Stimulated activated CD8-positive, alpha-beta memory T cell treated with anti-CD3 and anti-CD28 coated beads, Interleukin-4, amount 100 ng/mL, for 24 hours (primary cell): ENCODE measurements at regions not wholly inside any gene's neighbourhood (a gene's known extent, or its start where the extent isn't known, plus 50 kb on each side); places are given as distances from the start of the nearest gene placed in this dataset.

Source experiments
- DNase-seq: peaks from one replicate; pipeline ENCODE4 v3.0.0-alpha.2; 2020; ENCODE audit warnings: low read depth

DNA sequence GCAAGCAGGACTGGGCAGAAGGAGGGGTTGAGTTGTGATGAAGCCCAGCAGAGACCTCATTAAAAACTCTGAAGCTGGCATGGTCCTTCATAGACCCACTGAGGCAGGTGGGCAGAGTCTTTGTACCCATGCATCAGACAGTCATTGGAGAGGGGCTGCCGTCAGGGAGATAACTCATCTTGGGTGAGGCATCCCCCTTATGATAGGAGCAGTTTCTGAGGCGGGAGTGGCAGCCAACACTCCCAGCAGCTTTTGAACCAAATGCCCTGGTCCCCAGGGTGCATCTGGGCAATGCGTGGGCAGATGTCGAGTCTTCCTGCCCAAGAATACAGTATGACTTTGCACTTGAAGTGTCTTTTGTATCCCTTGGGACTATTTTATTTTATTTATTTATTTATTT, 68.1 kb downstream of the HTR5A start:
- no peak for DNase-seq

DNA sequence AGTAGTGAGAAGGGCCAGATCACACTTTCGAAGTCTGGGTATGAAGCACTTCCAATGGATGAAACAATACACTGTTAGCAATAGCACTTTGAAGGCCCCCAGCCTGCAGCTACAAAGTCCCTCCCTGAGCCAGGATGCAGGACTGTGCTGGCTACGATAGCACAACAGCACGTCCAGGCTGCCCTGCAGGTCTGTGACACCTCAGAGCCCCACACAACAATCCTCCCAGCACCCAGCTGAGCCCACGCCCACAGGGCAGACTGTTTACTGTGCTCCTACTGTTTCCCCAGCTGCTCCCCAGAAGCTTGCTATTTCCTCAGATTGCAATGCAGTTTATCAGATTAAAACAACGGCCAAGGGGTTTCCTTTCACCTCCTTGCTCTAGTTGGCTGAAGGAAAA, 71.4 kb downstream of the HTR5A start:
- no peak for DNase-seq

DNA sequence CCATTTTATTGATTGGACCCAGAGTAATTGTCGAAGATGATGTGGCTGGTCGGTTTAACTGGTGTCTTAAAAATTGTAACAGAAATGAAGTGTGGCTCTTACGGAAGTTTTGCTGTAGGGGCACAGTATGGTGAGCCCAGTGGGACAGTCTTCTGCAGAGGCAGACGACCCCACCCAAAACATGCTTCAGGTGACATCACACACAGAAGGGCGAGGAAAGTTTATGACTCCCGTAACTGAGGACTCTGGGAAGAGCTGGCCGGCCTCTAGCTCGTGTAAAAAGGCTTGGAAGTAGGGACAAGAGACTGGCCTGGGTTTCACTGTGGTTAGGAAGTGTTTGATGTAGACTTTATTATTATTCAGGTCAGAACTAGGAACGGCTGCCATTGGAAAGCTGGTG, 73.3 kb downstream of the HTR5A start:
- no peak for DNase-seq

DNA sequence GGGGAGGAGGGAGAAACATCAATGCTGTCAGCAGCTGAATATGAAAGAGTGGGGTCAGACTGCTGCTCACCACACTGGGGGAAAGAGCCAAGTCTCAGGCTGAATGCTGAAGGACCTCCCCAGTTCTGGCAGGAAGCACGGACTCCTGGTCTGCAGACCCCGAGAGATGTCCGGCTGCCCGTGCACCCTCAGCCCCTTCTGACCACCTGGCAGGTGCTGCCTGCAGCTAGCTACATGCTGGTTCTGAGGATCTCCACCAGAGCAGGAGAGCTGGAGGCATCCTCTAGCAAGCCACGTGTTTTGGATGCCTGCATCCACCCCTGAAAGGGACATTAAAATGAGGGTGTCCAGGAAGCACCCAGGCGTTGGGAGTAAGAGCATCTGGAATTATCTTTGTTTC, 74.2 kb downstream of the HTR5A start:
- DNase-seq = no peak

DNA sequence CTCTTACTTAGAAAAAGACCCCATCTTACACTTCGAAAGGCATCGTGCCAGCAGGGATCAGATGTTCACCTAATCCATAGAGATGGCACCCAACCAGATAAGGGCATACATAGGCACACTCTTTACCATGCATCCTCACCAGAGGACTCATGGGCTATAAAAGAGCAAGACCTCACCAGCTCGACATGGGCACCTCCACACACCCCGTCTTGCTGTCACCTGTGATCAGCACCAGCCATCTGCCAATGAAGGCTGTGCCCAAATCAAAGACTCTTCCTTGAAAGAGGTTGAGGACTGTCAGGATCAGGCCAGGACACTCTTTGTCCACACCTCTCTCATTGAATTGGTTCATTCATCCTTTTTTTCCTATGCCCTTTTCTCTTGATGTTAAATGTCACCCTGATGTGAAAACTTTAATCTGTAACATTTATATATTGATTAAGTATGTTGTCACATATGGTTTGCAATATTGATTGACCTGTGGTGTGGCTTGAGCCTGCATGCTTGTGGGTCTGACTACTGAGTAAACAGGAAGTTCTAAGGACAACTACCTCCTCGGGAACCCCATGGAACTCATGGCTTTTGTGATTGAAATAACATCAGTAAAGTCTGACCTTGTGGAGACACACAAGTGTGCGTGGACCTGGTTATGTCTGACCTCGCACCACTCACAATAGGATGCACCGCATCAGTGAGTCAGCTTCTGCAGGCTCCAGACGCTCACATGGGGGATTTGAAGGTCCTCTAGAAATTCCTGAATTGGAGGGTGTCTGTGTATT, 75.5 kb downstream of the HTR5A start:
- no peak for DNase-seq

DNA sequence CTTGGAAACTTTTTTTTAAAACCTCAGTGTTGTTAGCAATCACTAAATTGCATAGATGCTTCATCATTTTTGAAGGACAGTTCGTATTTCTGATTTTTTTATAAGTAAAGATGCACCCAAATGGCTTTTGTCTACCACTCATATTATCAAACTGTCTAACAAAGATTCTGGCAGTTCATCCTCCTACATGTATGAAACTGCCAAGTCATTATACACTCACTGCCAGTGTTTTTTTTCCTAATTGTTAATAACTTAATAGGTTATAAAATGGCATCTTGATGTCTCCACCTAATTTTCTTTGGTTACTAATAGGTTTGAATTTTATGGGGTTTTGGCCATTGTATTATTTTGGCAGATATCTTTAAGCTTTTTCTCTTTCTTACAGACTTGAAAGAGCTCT, 77.0 kb downstream of the HTR5A start:
- DNase-seq = no peak

DNA sequence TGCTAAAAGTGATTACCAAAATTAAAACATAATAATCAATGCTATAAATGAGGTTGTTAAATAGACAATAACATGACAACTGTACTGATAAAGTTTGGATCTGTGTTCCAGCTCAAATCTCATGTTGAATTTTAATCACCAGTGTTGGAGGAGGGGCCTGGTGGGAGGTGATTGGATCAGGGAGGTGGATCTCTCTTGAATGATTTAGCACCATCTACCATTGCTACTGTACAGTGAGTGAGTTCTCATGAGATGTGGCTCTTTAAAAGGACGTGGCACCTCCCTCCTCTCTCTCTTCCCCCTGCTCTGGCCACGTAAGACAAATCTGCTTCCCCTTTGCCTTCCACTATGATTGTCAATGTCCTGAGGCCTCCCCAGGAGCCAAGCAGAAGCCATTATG, 77.5 kb downstream of the HTR5A start:
- DNase-seq = no peak

DNA sequence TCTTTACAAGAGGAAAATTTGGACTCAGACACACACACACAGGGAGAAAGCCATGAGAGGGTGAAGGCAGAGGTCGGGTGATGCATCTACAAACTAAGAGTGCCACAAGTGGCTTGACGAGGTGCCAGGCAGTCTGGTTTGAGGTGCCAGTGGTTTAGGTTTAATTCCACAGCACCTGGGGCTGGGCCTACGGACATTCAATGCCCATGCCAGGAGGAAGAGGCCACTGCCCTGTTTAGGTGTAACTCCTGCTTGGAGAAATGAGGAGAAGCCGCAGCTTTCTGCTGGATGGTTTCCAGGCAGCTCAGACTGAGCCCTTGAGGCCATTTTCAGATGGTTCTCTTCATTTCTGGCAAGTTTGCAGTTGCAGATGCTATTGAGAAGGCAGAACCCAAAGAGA, 83.6 kb downstream of the HTR5A start:
- DNase-seq = no peak

DNA sequence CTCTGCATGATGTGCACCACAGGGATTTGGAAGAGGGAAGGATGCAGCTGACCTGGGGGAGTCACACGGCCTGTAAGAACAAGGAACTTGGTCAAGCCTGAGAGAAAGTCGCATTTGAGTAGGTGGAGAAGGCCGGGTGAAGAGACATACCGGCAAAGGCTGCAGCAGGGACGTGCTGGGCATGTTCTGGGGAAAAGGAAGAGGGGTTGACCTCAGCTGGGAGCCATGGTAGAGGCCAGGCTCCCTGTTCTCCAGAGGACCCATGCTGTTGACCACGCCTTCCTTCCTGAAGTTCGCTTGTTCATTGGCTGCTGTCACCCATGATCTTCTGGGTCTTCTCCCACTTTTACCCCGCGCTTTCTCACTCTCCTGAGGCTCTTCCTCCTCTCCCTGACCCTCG, 84.5 kb downstream of the HTR5A start:
- DNase-seq = no peak

DNA sequence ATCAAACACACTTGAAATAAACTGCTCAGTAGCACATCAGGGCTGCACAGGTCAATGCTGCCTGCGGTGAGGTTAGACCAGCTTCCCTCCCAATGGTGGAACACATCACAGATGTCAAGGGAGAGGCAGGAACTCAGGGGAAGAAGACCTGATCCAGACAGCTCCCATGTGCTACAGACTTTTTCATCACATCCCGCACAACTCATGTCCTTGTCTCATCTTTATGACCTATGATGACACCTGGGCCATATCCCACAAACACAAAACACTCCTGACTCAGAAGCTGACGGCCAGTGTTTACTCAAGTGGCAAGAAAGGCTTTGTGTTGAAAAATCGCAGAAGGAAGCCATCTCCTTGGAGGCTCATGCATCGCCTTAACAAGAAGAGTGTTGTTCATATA, 91.6 kb downstream of the HTR5A start:
- no peak for DNase-seq

DNA sequence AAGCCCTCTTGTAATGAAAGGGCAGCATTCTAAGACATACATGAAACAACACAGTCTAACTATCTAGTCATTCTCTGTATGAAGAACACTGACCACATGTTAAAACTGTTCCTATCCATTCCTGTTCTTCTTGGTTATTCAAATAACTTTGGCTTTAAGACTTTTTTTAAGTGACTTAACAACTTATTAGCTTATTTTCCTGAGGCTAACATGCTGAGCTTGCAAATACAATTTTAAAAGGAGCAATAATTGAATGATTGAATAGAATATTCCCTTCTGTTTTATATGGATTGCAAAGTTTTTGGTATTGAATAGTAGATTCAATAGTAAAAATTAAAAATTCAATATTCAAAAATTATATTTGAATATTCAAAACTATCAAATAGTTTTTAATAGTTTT, 92.3 kb downstream of the HTR5A start:
- DNase-seq = no peak

DNA sequence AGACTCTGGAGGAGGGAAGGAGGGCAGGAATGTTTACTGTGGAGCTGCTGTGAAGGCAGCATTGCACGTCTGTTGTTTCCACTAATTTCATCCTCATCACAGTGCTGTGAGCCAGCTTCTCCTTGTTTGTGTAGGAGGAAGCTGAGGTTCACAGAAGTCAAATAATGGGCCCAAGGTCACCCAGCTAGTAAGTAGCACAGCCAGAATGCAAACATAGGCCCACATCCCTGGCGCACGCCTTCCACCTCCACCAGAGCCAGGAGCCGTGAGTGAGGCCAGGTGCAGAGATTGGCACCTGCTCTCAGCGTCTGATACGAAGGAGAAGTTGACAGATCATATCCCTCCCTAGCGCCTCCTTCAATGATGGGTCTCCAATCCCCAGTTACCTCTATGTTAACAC, 93.6 kb downstream of the HTR5A start:
- DNase-seq = no peak

DNA sequence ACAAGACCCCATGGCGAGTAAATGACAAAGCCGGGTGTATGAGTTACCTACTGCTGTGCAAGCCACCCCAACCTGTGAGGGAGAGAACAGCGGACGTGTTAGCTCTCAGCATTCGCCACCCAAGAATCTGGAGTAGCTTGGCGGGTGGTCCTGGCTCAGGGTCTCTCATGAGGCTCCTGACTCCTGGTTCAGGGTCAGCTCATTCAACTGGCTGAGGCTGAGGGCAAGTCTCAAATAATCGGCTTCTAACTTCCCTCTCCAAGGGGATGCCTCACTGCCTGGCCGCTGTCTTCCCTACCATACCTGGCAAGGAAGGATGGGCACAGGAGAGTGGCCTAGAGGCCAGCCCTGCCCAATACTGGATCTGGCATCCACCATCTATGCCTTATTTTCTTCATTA, 94.2 kb downstream of the HTR5A start:
- DNase-seq = no peak

DNA sequence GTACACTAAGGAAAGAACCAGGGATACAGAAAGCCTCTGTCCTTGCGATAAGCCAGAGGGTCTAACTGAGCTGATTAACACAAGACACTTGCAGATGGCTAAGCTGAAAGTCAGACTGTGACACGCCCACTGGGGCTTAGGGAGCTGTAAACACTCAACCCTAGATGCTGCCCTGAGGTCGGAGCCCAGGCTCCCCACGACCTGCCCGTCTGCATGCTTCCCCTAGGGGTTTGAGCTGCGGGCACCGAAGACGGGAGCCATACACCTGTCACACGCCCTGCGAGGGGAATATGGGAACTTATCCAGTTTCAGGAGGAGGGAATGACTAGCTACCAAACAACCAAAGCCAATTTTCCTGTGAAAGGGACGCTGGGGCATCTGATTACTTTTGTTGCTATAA, 96.0 kb downstream of the HTR5A start:
- DNase-seq = no peak

DNA sequence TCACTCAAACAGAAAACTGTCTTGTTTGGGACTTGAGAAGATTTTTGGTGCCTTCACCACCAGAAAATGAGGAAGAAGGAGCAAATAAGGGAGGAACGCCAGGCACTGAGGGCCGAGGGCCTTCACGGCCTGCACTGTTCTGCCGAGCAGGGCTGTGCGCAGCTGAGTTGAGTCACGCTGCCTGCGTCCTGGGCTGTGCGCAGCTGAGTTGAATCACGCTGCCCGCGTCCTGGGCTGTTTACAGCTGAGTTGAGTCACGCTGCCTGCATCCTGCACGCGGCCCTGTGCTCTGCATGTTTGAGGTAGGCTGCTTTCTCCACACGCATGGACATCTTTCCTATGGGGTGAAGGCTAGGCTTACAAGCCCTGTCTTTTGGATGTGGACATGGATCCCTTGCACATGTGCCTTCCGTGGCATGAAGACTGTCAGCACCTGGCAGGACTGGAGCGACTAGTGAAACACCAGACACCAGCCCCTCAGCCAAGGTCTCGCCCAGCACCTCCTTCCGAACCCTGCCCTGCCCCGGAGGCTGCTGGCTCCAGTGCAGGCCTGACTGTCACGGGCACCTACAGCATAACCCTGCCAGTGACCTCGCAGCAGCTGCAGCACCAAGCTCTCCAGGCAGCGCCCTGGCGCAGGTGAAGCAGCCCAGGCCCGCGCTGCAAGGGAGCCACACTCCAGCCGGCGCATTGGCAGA, 96.7 kb downstream of the HTR5A start:
- no peak for DNase-seq

DNA sequence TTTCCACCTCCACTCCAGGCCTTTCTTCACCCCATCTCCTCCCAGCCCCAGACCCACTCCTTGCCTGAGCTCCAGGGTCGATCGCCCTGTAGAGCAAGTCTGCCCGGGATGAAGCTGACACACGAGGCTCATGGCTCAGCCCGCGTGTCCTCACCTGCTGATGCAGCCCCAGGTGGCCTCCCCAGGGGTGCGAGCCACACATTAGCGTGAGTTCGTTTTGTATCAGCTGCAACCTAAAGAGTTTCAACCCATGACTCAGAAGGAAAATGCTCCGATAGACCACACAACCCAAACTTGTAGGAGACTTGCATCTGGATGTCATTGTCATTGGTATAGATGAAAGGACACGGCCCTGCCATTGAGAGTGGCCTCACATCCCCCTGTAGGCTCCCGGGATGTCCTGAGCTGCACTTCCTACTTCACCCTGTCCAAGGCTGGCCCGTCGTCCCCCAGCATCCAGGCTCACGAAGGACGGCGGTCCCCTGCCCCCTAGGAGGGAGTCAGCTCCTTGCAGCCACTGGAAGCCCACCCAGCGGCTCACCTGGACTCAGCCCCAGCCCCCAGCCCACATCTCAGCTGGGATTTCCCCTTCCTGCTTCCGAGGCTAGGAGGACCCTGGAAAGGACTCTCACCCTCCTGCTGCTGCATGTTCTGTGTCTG, 97.7 kb downstream of the HTR5A start:
- DNase-seq = no peak

DNA sequence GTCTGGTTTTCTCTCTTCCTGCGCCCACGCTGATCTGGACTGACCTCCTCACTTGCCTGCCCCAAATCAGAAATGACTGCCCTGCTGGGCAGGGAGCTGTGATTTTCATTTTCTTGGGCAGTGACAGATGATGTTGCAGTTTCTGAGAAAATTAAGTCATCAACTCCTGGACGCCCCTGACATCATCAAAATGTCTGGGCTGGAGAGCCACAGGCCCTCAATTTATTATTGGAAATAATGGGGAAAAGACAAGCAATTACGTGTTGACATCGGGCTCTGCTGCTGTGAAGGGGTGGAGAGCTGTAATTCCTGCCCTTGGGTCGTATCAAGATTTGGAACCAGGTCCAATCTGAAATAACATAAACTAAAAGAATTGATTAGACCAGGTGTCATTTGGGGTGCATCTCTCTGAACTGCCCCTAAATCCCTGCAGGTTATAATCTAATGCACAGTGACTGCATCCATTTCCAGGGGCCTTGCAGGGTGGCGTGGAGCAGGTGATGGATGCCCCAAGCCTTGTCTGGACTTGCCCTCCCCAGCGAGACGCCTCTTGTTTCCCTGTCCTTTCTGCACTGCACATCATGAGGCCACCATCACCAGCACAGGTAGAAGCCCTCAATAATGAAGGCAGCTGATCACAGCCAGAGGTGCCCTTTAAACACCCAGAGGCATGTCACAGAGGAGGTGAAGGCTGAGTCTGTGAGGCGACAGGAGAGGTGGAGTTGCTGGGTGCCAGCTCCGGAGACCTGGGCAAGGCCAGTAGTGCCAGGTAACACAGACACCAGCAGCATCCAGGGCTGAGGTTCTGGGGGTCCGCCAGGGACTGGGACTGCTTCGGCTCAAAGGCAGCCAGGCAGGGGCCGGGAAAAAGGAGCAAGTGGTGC, 98.7 kb downstream of the HTR5A start:
- no peak for DNase-seq

DNA sequence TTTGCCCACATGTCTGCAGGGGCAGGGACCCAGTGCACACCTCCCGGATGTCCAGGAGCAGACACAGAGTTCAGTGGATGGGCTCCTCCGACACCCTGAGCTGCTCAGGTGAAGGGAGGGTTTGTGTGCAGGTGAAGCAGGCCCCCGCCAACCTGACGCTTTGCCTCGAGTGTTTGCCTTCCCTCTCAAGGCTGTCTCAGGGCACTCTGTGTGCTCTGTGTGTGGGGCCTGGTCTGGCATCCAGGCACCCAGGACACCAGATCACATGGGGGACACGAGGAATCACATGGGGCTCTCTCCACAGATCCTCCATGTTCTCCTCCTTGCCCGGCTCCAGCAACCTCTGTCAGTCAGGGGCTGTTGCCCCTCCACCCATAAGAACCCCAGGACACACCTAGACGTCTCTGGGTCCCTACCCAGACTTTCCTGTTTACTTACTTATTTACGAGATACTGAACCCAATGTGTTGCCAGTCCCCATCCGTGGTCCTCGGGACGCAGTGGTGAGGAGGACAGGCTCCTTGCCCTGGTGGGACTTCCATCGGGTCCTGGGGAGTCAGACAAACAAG, 99.5 kb downstream of the HTR5A start:
- DNase-seq = no peak

DNA sequence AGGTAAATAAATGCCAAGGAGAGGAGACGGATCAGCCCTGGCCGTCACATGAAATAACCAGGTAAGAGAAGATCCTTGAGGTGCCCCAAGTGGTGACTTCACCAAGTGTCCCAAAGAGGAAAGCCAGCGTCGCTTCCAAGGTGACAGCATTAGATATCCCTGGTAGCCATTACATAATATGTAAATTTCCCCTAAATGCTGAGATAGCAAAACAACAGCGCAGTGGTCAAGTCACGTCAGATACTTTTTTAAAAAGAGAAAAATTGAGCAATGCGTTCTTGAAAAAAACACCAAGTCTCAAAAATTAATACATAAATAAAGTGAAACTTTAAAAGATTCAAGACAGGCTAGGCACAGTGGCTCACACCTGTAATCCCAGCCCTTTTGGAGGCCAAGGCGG, 100.2 kb downstream of the HTR5A start:
- no peak for DNase-seq

DNA sequence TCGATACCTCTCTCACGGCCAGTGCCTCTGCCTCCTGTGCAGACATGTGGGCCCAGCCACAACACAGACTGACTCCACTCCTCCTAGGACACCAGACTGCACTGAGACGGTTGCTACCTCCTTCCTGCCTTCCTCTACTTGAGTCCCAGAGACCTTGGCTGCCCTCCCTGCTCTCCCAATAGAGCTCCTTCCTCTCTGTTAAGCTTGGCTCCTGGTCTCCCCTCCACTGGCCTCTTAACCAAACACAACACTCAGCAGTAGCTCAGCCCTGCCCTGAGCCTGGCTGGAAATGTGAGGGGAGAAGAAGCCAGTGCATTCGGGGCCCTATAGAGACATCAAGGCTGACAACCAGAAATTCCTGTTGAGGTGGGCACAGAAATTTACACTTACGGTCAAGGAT, 102.0 kb downstream of the HTR5A start:
- no peak for DNase-seq

DNA sequence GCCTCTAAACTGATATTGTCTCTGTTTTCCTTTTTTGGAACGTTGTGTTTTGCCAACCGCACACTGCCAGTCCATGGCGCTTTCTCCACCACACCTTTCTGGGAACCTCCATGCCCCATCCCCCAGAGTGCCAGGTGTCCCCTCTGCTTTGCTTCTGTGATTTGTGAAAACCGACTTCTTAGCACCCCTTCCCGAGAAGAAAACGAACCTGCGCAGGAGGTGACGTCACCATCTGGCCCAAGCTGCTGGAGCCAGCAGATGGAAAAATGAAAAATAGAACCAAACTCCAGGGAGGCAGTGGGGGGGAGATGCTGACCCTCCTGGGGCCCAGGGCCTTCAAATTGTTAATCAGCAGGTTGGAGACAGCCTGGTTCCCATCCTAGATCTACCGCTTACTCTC, 103.8 kb downstream of the HTR5A start:
- no peak for DNase-seq

DNA sequence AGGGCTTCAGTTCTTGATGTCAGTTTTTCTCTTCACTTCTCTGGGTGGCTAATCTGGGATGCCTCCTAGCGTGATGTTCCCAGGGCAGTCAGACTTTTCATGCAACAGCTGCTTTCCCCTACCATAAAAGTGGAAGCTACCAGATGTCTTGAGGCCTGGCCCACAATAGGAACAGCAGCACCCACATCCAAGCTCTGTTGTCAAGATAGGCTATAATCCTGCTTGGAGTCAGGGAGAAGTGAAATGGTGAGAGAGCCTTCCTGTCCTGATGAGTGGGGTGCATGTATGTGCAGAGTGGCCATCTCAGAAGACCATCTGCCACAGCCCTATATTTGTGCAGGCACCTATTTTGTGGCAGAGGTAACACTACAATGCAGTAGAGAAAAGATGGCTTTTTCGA, 108.0 kb downstream of the HTR5A start:
- no peak for DNase-seq
